Gastroesophageal sphincter (tissue), 4 donors: ENCODE measurements at regions not wholly inside any gene's neighbourhood (a gene's known extent, or its start where the extent isn't known, plus 50 kb on each side); places are given as distances from the start of the nearest gene placed in this dataset.

ENCODE experiments used
- ATAC-seq: fragments of 150-250 bp; one replicate; pipeline ENCODE4 v1.9.1; 2016; ENCODE audit warnings: mild to moderate bottlenecking, moderate library complexity
- H3K27ac ChIP-seq, 4 donors: fragments of 200-600 bp; sonication (generic) in 3 of 4; 1 replicate in 3 of 4; 2 replicates in 1 of 4; pipeline ENCODE4 v1.5.1; 2016 to 2019
- H3K27me3 ChIP-seq: fragments of 200-600 bp; sonication (generic); one replicate; pipeline ENCODE4 v1.5.1; 2019
- H3K36me3 ChIP-seq, 2 donors: fragments of 200-600 bp; sonication (generic); one replicate each; pipeline ENCODE4 v1.5.1; 2019; ENCODE audit warnings: control low read depth in 1 of 2
- H3K4me1 ChIP-seq, 3 donors: fragments of 200-600 bp; sonication (generic); 1 replicate in 2 of 3; 2 replicates in 1 of 3; pipeline ENCODE4 v1.5.1; 2016 to 2019; ENCODE audit warnings: control low read depth in 2 of 3
- H3K4me3 ChIP-seq, 2 donors: fragments of 200-600 bp; sonication (generic); one replicate each; pipeline ENCODE4 v1.5.1; 2019; ENCODE audit warnings: mild to moderate bottlenecking in 1 of 2, moderate library complexity in 1 of 2
- H3K9me3 ChIP-seq, 3 donors: fragments of 200-600 bp; sonication (generic); one replicate each; pipeline ENCODE4 v1.5.1; 2017 to 2019; ENCODE audit warnings: control low read depth in 2 of 3
- CTCF ChIP-seq, 4 experiments: fragments of 200-600 bp in 2 of 4; fragments of 450-650 bp in 2 of 4; sonication (generic) in 1 of 4; IDR thresholded peaks; one replicate each; pipeline ENCODE4 v1.5.1; 2017 to 2019; ENCODE audit warnings: antibody characterized with exemption in 4 of 4, mild to moderate bottlenecking in 2 of 4, moderate library complexity in 2 of 4
- EP300 ChIP-seq: sonication (generic); formaldehyde crosslinking; IDR thresholded peaks from one replicate; pipeline ENCODE4 v1.6.1; 2017; ENCODE audit warnings: antibody characterized with exemption, mild to moderate bottlenecking
- POLR2A ChIP-seq, 2 donors: fragments of 450-650 bp; IDR thresholded peaks; one replicate each; pipeline ENCODE4 v1.6.1; 2017; ENCODE audit warnings: antibody characterized with exemption in 2 of 2, mild to moderate bottlenecking in 2 of 2, moderate library complexity in 1 of 2
- POLR2AphosphoS5 ChIP-seq: sonication (generic); formaldehyde crosslinking; IDR thresholded peaks from one replicate; pipeline ENCODE4 v1.6.1; 2017; ENCODE audit warnings: antibody characterized with exemption
- WGBS, 2 donors: methylation state at CpG; one replicate each; pipeline ENCODE4 v1.1.5; 2018; ENCODE audit warnings: low coverage in 1 of 2; 5-methylcytosine and 5-hydroxymethylcytosine counted together

GRCh38 chr2:2840681-2841300 is 509.7 kb upstream of the MYT1L start:
- H3K36me3 ChIP-seq: no peaks in the 10 kb centered on the region
- H3K27me3 ChIP-seq: no peaks in the 10 kb centered on the region
- H3K4me3 ChIP-seq: no peak overlapping the region
- TF ChIP-seq CTCF (IDR thresholded peaks at IDR 0.05): no peak
- no peak for TF ChIP-seq POLR2AphosphoS5
- TF ChIP-seq POLR2A (IDR thresholded peaks at IDR 0.05): no peak
- no peak for TF ChIP-seq EP300
- 95% methylated on average over 8 to 11 of the region's 17 CpGs for WGBS, 2 donors
- H3K4me1 ChIP-seq: no peaks in the 10 kb centered on the region
- no peak overlapping the region for H3K27ac ChIP-seq
- no peak for ATAC-seq
- H3K9me3 ChIP-seq: no peaks in the 10 kb centered on the region

GRCh38 chr2:2839782-2840531 is 508.9 kb upstream of the MYT1L start:
- Histone ChIP-seq H3K36me3 (no peaks in the 10 kb centered on the region), H3K4me1 (no peaks in the 10 kb centered on the region), H3K27ac (no peak overlapping the region), H3K4me3 (no peak overlapping the region), H3K27me3 (no peaks in the 10 kb centered on the region), H3K9me3 (no peaks in the 10 kb centered on the region)
- ATAC-seq: no peak
- WGBS, 2 donors: 43 to 68% methylated on average over 1 to 7 of the region's 13 CpGs
- TF ChIP-seq EP300: no peak

GRCh38 chr2:2839393-2839781 is 508.3 kb upstream of the MYT1L start:
- no peaks in the 10 kb centered on the region for H3K36me3 ChIP-seq
- no peak for TF ChIP-seq EP300
- no peak for TF ChIP-seq CTCF (IDR thresholded peaks at IDR 0.05)
- no peak for TF ChIP-seq POLR2A (IDR thresholded peaks at IDR 0.05)
- H3K4me1 ChIP-seq: no peaks in the 10 kb centered on the region
- no peaks in the 10 kb centered on the region for H3K27me3 ChIP-seq
- H3K9me3 ChIP-seq: no peaks in the 10 kb centered on the region
- H3K4me3 ChIP-seq: no peak overlapping the region
- WGBS, 2 donors: 87% methylated on average over 3 of the region's 7 CpGs; no CpG with 5 or more reads in 1 of the 2 donors
- no peak for ATAC-seq
- H3K27ac ChIP-seq: no peak overlapping the region

GRCh38 chr2:2838548-2838845 is 507.4 kb upstream of the MYT1L start:
- Histone ChIP-seq H3K4me1 (no peaks in the 10 kb centered on the region), H3K27me3 (no peaks in the 10 kb centered on the region), H3K27ac (no peak overlapping the region), H3K9me3 (no peaks in the 10 kb centered on the region), H3K4me3 (no peak overlapping the region), H3K36me3 (no peaks in the 10 kb centered on the region)
- no peak for ATAC-seq
- 90 to 100% methylated on average over 3 of the region's 3 CpGs for WGBS, 2 donors
- TF ChIP-seq EP300 (no peak), POLR2AphosphoS5 (no peak), CTCF (IDR thresholded peaks at IDR 0.05) (no peak), POLR2A (IDR thresholded peaks at IDR 0.05) (no peak)

GRCh38 chr2:2837746-2838547 is 506.9 kb upstream of the MYT1L start:
- 71 to 89% methylated on average over 5 to 8 of the region's 15 CpGs for whole genome bisulfite sequencing, 2 donors
- Histone ChIP-seq H3K4me3 (no peak overlapping the region), H3K27me3 (no peaks in the 10 kb centered on the region), H3K9me3 (no peaks in the 10 kb centered on the region), H3K36me3 (no peaks in the 10 kb centered on the region), H3K27ac (no peak overlapping the region), H3K4me1 (no peaks in the 10 kb centered on the region)
- ATAC-seq: no peak
- TF ChIP-seq EP300: no peak
- TF ChIP-seq POLR2A (IDR thresholded peaks at IDR 0.05): no peak
- TF ChIP-seq POLR2AphosphoS5: no peak
- TF ChIP-seq CTCF (IDR thresholded peaks at IDR 0.05): no peak
